K562 (cell line): ENCODE measurements at regions not wholly inside any gene's neighbourhood (a gene's known extent, or its start where the extent isn't known, plus 50 kb on each side); places are given as distances from the start of the nearest gene placed in this dataset.
A peak's percentile ranks its signal among the peaks of the same experiment; 100 is the strongest.

ENCODE experiments used
- ATAC-seq: fragments of 200-7000 bp; cut with Tn5 transposase; 3 replicates; pipeline ENCODE4 v1.9.1; 2020; ENCODE audit warnings: moderate library complexity
- BruUV-seq: library from RNA; stranded (reverse); fragments of 400-500 nt; replicated peaks from 2 replicates; lab custom pipeline; 2021; lab: Mats Ljungman, UMichigan
- CTCF ChIA-PET: fragments of 300-600 bp; formaldehyde crosslinking; extraction: SDS; loops from one replicate; lab custom pipeline; 2021; ENCODE audit warnings: low intra/inter-chr PET ratio; lab: Yijun Ruan, JAX
- POLR2A ChIA-PET: fragments of 300-600, 350-650 bp; sonication (Branson Sonifier 250); formaldehyde crosslinking; extraction: SDS; loops from one replicate; lab custom pipeline; 2021; ENCODE audit warnings: antibody characterized with exemption, inconsistent platforms; lab: Yijun Ruan, JAX
- DNase-seq, 4 experiments: peaks; one replicate each; pipeline versions ENCODE4 v3.0.0 to v3.0.0-alpha.2; 2011 to 2018; ENCODE audit warnings: low spot score in 3 of 4, mixed read lengths in 3 of 4; ENCODE audit errors: extremely low read depth in 1 of 4
- FAIRE-seq: peaks from 2 replicates; lab custom pipeline; 2011; peaks lifted over from hg19 to GRCh38; lab: Jason Lieb, UNC
- H2AFZ ChIP-seq: 2 replicates; pipeline ENCODE4 v1.6.0; 2011; ENCODE audit warnings: low read depth, low read length, control low read depth, inconsistent platforms
- H3K27ac ChIP-seq: fragments of 200-600 bp; 3 replicates; pipeline ENCODE4 v1.8.0; 2011; ENCODE audit warnings: low read depth, mild to moderate bottlenecking, control low read depth, inconsistent platforms, low read length, moderate library complexity, mixed read lengths; ENCODE audit errors: extremely low read depth
- H3K27me3 ChIP-seq, 2 experiments: fragments of 300-600 bp in 1 of 2; 2 replicates in 1 of 2; 3 replicates in 1 of 2; pipeline versions ENCODE4 v1.6.0 to v1.8.0; 2011; ENCODE audit warnings: inconsistent platforms in 2 of 2, low read length in 2 of 2, mild to moderate bottlenecking in 1 of 2, mixed read lengths in 1 of 2, moderate library complexity in 1 of 2; ENCODE audit not compliant: control insufficient read depth in 2 of 2, insufficient read depth in 2 of 2
- H3K36me3 ChIP-seq: fragments of 300-600 bp; 3 replicates; pipeline ENCODE4 v1.8.0; 2011; ENCODE audit warnings: mild to moderate bottlenecking, low read length, inconsistent platforms; ENCODE audit not compliant: control insufficient read depth, insufficient read depth
- H3K4me1 ChIP-seq, 2 experiments: fragments of 200-600 bp in 1 of 2; replicated peaks in 1 of 2; 2 replicates in 1 of 2; 3 replicates in 1 of 2; pipeline versions ENCODE4 v1.5.1 to v1.8.0; 2011; ENCODE audit warnings: inconsistent platforms in 2 of 2, low read length in 2 of 2, mild to moderate bottlenecking in 1 of 2, mixed read lengths in 1 of 2, moderate library complexity in 1 of 2; ENCODE audit not compliant: control insufficient read depth in 2 of 2, insufficient read depth in 2 of 2
- H3K4me2 ChIP-seq: 2 replicates; pipeline ENCODE4 v1.6.1; 2011; ENCODE audit warnings: low read length, control low read depth, inconsistent platforms, mixed read lengths; ENCODE audit not compliant: insufficient read depth
- H3K4me3 ChIP-seq: fragments of 200-600 bp; sonication (generic), shearing (Covaris generic); 2 replicates; pipeline ENCODE4 v1.5.1; 2016; ENCODE audit warnings: control low read depth, inconsistent platforms
- H3K79me2 ChIP-seq: fragments of 200-600 bp; 3 replicates; pipeline ENCODE4 v1.8.0; 2011; ENCODE audit warnings: low read length, inconsistent platforms; ENCODE audit not compliant: control insufficient read depth, insufficient read depth
- H3K9ac ChIP-seq, 2 experiments: 2 replicates each; pipeline versions ENCODE4 v1.6.0 to v1.6.1; 2011; ENCODE audit warnings: low read depth in 2 of 2, low read length in 2 of 2, control low read depth in 1 of 2, inconsistent platforms in 1 of 2, mild to moderate bottlenecking in 1 of 2, mixed read lengths in 1 of 2; ENCODE audit not compliant: insufficient read depth in 1 of 2
- H3K9me1 ChIP-seq: one replicate; pipeline ENCODE4 v1.6.0; 2011; ENCODE audit warnings: inconsistent platforms, mild to moderate bottlenecking, low read length, moderate library complexity; ENCODE audit not compliant: control insufficient read depth, insufficient read depth
- H3K9me3 ChIP-seq: replicated peaks from 2 replicates; pipeline ENCODE4 v1.5.1; 2011; ENCODE audit warnings: low read depth, low read length, inconsistent platforms; ENCODE audit not compliant: control insufficient read depth, insufficient read depth
- H4K20me1 ChIP-seq: replicated peaks from 2 replicates; pipeline ENCODE4 v1.6.1; 2011; ENCODE audit warnings: low read length, inconsistent platforms, mixed read lengths; ENCODE audit not compliant: control insufficient read depth, insufficient read depth
- DIDO1 ChIP-seq: fragments of 450-650 bp; IDR thresholded peaks from 2 replicates; pipeline ENCODE4 v1.6.1; 2016; ENCODE audit warnings: low read depth, missing biosample characterization, missing genetic modification characterization
- JUND ChIP-seq, 2 experiments: IDR thresholded peaks; 2 replicates in 1 of 2; 3 replicates in 1 of 2; pipeline ENCODE4 v1.6.1; 2011; ENCODE audit warnings: borderline replicate concordance in 2 of 2, low read depth in 2 of 2, low read length in 2 of 2, improper control_type of control experiment in 1 of 2, missing biosample characterization in 1 of 2, missing genetic modification characterization in 1 of 2, missing genetic modification reagents in 1 of 2
- MAFF ChIP-seq: IDR thresholded peaks from 2 replicates; pipeline ENCODE4 v1.6.1; 2012; ENCODE audit warnings: low read length, improper control_type of control experiment
- MCM2 ChIP-seq: fragments of 450-650 bp; IDR thresholded peaks from 2 replicates; pipeline ENCODE4 v1.6.1; 2017; ENCODE audit warnings: low read depth, mild to moderate bottlenecking
- MEIS2 ChIP-seq: fragments of 450-650 bp; IDR thresholded peaks from 2 replicates; pipeline ENCODE4 v1.6.1; 2014; ENCODE audit warnings: mild to moderate bottlenecking; ENCODE audit not compliant: partially characterized antibody
- SRSF1 ChIP-seq: fragments of 200-400 bp; formaldehyde crosslinking; IDR thresholded peaks from 2 replicates; pipeline ENCODE4 v1.6.1; 2017; ENCODE audit warnings: mild to moderate bottlenecking, low read depth, low read length, moderate library complexity
- WGBS: fragments of 100-300 bp; shearing (Covaris generic); methylation state at CpG from one replicate; pipeline ENCODE4 v1.1.6; 2016; ENCODE audit warnings: low coverage, mixed read lengths; ENCODE audit not compliant: insufficient coverage; ENCODE audit errors: missing lambda C conversion rate; 5-methylcytosine and 5-hydroxymethylcytosine counted together
- in situ Hi-C: fragments of 300-500 bp; cut with MboI; formaldehyde crosslinking; loops from 4 replicates; pipeline ENCODE4 v1.15.0; 2018; ENCODE audit warnings: inconsistent platforms, mixed read lengths
- intact Hi-C: fragments of 100-400 bp; cut with micrococcal nuclease; formaldehyde crosslinking; loops from 2 replicates; pipeline ENCODE4 v1.14.2; 2022

- ATAC-seq = no peak
- FAIRE-seq = no peak
- no peaks in the 10 kb centered on the region for H3K27me3 ChIP-seq
- 4% methylated on average over 1 of the region's 1 CpG for WGBS
- CTCF ChIA-PET = no interaction called here
- BruUV-seq = no TSS peak
- no peak overlapping the region for H3K9ac ChIP-seq
- POLR2A ChIA-PET = no interaction called here
- no peak overlapping the region for H3K27ac ChIP-seq
- no peaks in the 10 kb centered on the region for H3K36me3 ChIP-seq
- no peaks in the 10 kb centered on the region for H3K9me1 ChIP-seq
- H4K20me1 ChIP-seq = no peaks in the 10 kb centered on the region
- TF ChIP-seq JUND (IDR thresholded peaks at IDR 0.05; ENCODE audit: borderline replicate concordance, low read depth, low read length) = peak; percentile 23; the same call in 1 of the 2 replicates
- TF ChIP-seq JUND (tag; IDR thresholded peaks at IDR 0.05; ENCODE audit: borderline replicate concordance, low read depth, low read length) = no peak
- TF ChIP-seq MEIS2 = peak; percentile 65
- TF ChIP-seq MCM2 = no peak
- no peak overlapping the region for H2AFZ ChIP-seq
- H3K4me3 ChIP-seq = no peak overlapping the region
- in situ Hi-C loops = no loop called here
- no peaks in the 10 kb centered on the region for H3K79me2 ChIP-seq
- DNase-seq = no peak
- H3K9me3 ChIP-seq = no peaks in the 10 kb centered on the region
- intact Hi-C loops = no loop called here
- no peak overlapping the region for H3K4me2 ChIP-seq
- H3K4me1 ChIP-seq = peaks cover 0 to 3% of the 10 kb centered on the region in 2 experiments; a peak in 1 of 5 replicates
Observed at GRCh38 chr6:155638200-155638599, 182.6 kb upstream of the NOX3 start.

DNA sequence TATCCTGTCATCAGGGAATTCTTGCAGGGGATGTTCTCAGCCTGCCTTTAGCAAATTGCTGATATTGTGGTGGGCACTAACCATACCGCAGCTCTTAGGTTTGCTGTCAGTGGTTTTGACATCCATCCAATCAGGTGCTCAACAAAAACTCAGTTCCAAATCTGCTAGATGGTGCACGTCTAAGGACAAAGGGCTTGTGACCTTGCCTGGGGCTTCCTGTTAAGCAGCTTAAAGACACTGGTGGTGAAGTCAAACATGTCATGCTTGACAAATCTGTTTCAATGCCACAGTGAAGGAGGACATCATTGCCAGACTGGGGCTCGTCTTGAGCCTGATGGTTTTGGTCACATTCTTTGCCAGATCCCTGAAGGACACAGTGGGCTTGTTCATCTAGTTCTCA, 179.8 kb upstream of the NOX3 start:
- no peak for DNase-seq
- Histone ChIP-seq H3K4me2 (no peak overlapping the region), H3K4me3 (no peak overlapping the region), H4K20me1 (no peaks in the 10 kb centered on the region), H3K36me3 (no peaks in the 10 kb centered on the region), H2AFZ (no peak overlapping the region), H3K4me1 (no peaks in the 10 kb centered on the region; a peak in 1 of 5 replicates), H3K9ac (no peak overlapping the region), H3K9me3 (no peaks in the 10 kb centered on the region), H3K79me2 (no peaks in the 10 kb centered on the region), H3K27me3 (no peaks in the 10 kb centered on the region), H3K9me1 (no peaks in the 10 kb centered on the region), H3K27ac (no peak overlapping the region)
- no TSS peak for BruUV-seq
- TF ChIP-seq MAFF (no peak), DIDO1 (tag) (no peak), SRSF1 (no peak)
- ChIA-PET POLR2A (no interaction called here), CTCF (no interaction called here)
- intact Hi-C loops = no loop called here
- 25% methylated on average over 3 of the region's 3 CpGs for WGBS
- in situ Hi-C loops = no loop called here
- ATAC-seq = no peak
- FAIRE-seq = no peak
